Endothelial cell of umbilical vein (primary cell): ENCODE measurements at regions not wholly inside any gene's neighbourhood (a gene's known extent, or its start where the extent isn't known, plus 50 kb on each side); places are given as distances from the start of the nearest gene placed in this dataset.

Experiments used
- BruUV-seq: library from RNA; stranded (reverse); fragments of 400-500 nt; replicated peaks from 2 replicates; lab custom pipeline; 2021; lab: Mats Ljungman, UMichigan
- CTCF ChIA-PET: fragments of 300-600, 350-600 bp; sonication (Branson Sonifier 250); formaldehyde crosslinking; loops from one replicate; lab custom pipeline; 2021; ENCODE audit warnings: antibody characterized with exemption, inconsistent platforms; lab: Charles Lee
- POLR2A ChIA-PET: fragments of 300-600, 350-600 bp; sonication (Branson Sonifier 250); formaldehyde crosslinking; loops from one replicate; lab custom pipeline; 2021; ENCODE audit warnings: antibody characterized with exemption, inconsistent platforms; lab: Charles Lee
- DNase-seq: peaks from one replicate; pipeline ENCODE4 v3.0.0-alpha.2; 2011; ENCODE audit warnings: low read depth, low spot score
- FAIRE-seq: peaks from 2 replicates; lab custom pipeline; 2011; peaks lifted over from hg19 to GRCh38; lab: Jason Lieb, UNC
- H2AFZ ChIP-seq: 2 replicates; pipeline ENCODE4 v1.6.0; 2012; ENCODE audit warnings: low read depth, low read length, control low read depth, inconsistent platforms
- H3K27ac ChIP-seq: 2 replicates; pipeline ENCODE4 v1.5.1; 2011; ENCODE audit warnings: low read depth, mild to moderate bottlenecking, control low read depth, low read length, moderate library complexity; ENCODE audit not compliant: insufficient read depth
- H3K27me3 ChIP-seq, 2 experiments: 2 replicates each; pipeline versions ENCODE4 v1.6.0 to v1.6.1; 2011; ENCODE audit warnings: low read length in 2 of 2, mixed read lengths in 1 of 2; ENCODE audit not compliant: control insufficient read depth in 2 of 2, insufficient read depth in 2 of 2
- H3K36me3 ChIP-seq, 2 experiments: 2 replicates in 1 of 2; 3 replicates in 1 of 2; pipeline ENCODE4 v1.5.1; 2011; ENCODE audit warnings: low read length in 2 of 2, mild to moderate bottlenecking in 1 of 2, moderate library complexity in 1 of 2; ENCODE audit not compliant: control insufficient read depth in 2 of 2, insufficient read depth in 2 of 2; ENCODE audit errors: extremely low read depth in 1 of 2
- H3K4me1 ChIP-seq: 3 replicates; pipeline ENCODE4 v1.5.1; 2011; ENCODE audit warnings: mild to moderate bottlenecking, low read length; ENCODE audit not compliant: control insufficient read depth, insufficient read depth; ENCODE audit errors: extremely low read depth
- H3K4me2 ChIP-seq: 2 replicates; pipeline ENCODE4 v1.6.1; 2011; ENCODE audit warnings: low read length, control low read depth, mixed read lengths; ENCODE audit not compliant: insufficient read depth
- H3K4me3 ChIP-seq, 3 experiments: fragments of 200-600 bp in 1 of 3; sonication (generic), shearing (Covaris generic) in 1 of 3; replicated peaks in 1 of 3; 2 replicates each; pipeline ENCODE4 v1.5.1; 2011 to 2016; ENCODE audit warnings: control low read depth in 3 of 3, low read length in 3 of 3, mild to moderate bottlenecking in 2 of 3, inconsistent platforms in 1 of 3, low read depth in 1 of 3, moderate library complexity in 1 of 3; ENCODE audit not compliant: insufficient read depth in 1 of 3
- H3K79me2 ChIP-seq: 2 replicates; pipeline ENCODE4 v1.6.0; 2012; ENCODE audit warnings: low read length, inconsistent platforms; ENCODE audit not compliant: control insufficient read depth, insufficient read depth
- H3K9ac ChIP-seq: replicated peaks from 2 replicates; pipeline ENCODE3; 2011; ENCODE audit warnings: low read length, control low read depth; ENCODE audit not compliant: insufficient read depth; ENCODE audit errors: extremely low read depth
- H3K9me1 ChIP-seq: replicated peaks from 3 replicates; pipeline ENCODE4 v1.6.0; 2011; ENCODE audit warnings: mild to moderate bottlenecking, low read length; ENCODE audit not compliant: control insufficient read depth, insufficient read depth; ENCODE audit errors: extremely low read depth
- H3K9me3 ChIP-seq: replicated peaks from 2 replicates; pipeline ENCODE4 v1.5.1; 2012; ENCODE audit warnings: low read length, inconsistent platforms; ENCODE audit not compliant: control insufficient read depth, insufficient read depth
- H4K20me1 ChIP-seq: replicated peaks from 2 replicates; pipeline ENCODE3; 2011; ENCODE audit warnings: mild to moderate bottlenecking, low read length; ENCODE audit not compliant: control insufficient read depth, insufficient read depth; ENCODE audit errors: extremely low read depth
- CTCF ChIP-seq, 2 donors: IDR thresholded peaks; 1 replicate in 1 of 2; 2 replicates in 1 of 2; pipeline ENCODE4 v1.5.1; 2011; ENCODE audit warnings: low read length in 2 of 2, mild to moderate bottlenecking in 2 of 2, moderate library complexity in 2 of 2, control low read depth in 1 of 2, inconsistent platforms in 1 of 2, low read depth in 1 of 2; ENCODE audit not compliant: insufficient read depth in 1 of 2; ENCODE audit errors: extremely low read depth in 1 of 2
- GATA2 ChIP-seq: IDR thresholded peaks from 2 replicates; pipeline ENCODE4 v1.7.0; 2011; ENCODE audit warnings: low read depth, mild to moderate bottlenecking, moderate library complexity, mixed read lengths, low read length; ENCODE audit not compliant: insufficient read length, insufficient read depth
- MAX ChIP-seq: IDR thresholded peaks from 2 replicates; pipeline ENCODE4 v1.6.1; 2011; ENCODE audit not compliant: insufficient read depth, insufficient read length
- MYC ChIP-seq: IDR thresholded peaks from one replicate; pipeline ENCODE4 v1.6.1; 2011; ENCODE audit warnings: mild to moderate bottlenecking, low read depth, low read length
- POLR2AphosphoS5 ChIP-seq: IDR thresholded peaks from 2 replicates; pipeline ENCODE4 v1.6.1; 2012; ENCODE audit warnings: low read depth, mild to moderate bottlenecking, control low read depth, low read length, moderate library complexity; ENCODE audit not compliant: insufficient read depth
- dilution Hi-C: fragments of 300-500 bp; cut with MboI; formaldehyde crosslinking; loops from one replicate; pipeline ENCODE4 v1.15.0; 2019; ENCODE audit warnings: low sequenced_read_pairs; ENCODE audit not compliant: extremely low pct_ligation_motif_present
- intact Hi-C: fragments of 100-400 bp; cut with micrococcal nuclease; formaldehyde crosslinking; loops from one replicate; pipeline ENCODE4 v1.10.0; 2022

GRCh38 chr18:24734058-24734457, 273.6 kb downstream of the HRH4 start:
- POLR2A ChIA-PET: no interaction called here
- intact Hi-C loops: no loop called here

More at GRCh38 chr18:24734058-24734457, 273.6 kb downstream of the HRH4 start:
- FAIRE-seq (no peak), DNase-seq (no peak)
- H3K4me3 ChIP-seq: no peak overlapping the region
- H3K79me2 ChIP-seq: no peaks in the 10 kb centered on the region
- peaks cover 15 to 20% of the 10 kb centered on the region in 2 experiments for H3K27me3 ChIP-seq
- H3K36me3 ChIP-seq: no peaks in the 10 kb centered on the region
- no TSS peak for BruUV-seq
- no peaks in the 10 kb centered on the region for H3K9me1 ChIP-seq
- no peaks in the 10 kb centered on the region for H4K20me1 ChIP-seq
- H2AFZ ChIP-seq: no peak overlapping the region
- CTCF ChIA-PET: interaction anchor here (0.8 kb wide), 1 partner anchor 125 kb away, joined by 4 read pairs; no protein-coding TSS in a partner anchor
- no peaks in the 10 kb centered on the region for H3K4me1 ChIP-seq
- TF ChIP-seq MYC (no peak), GATA2 (no peak), POLR2AphosphoS5 (no peak), CTCF (IDR thresholded peaks at IDR 0.05; ENCODE audit: extremely low read depth in 1 of 2, insufficient read depth in 1 of 2, low read depth in 1 of 2, low read length in 2 of 2) (no peak), MAX (no peak)
- H3K27ac ChIP-seq: no peak overlapping the region
- dilution Hi-C loops: no loop called here
- no peaks in the 10 kb centered on the region for H3K9me3 ChIP-seq
- H3K4me2 ChIP-seq: no peak overlapping the region
- H3K9ac ChIP-seq: no peak overlapping the region
